ENCODE measurements at regions not wholly inside any gene's neighbourhood (a gene's known extent, or its start where the extent isn't known, plus 50 kb on each side); places are given as distances from the start of the nearest gene placed in this dataset.

- no peak overlapping the region for H3K27ac Mint-ChIP-seq
- H3K4me1 Mint-ChIP-seq (ENCODE audit: low read depth) = no peaks in the 10 kb centered on the region
- peaks cover 9% of the 10 kb centered on the region for H3K27me3 Mint-ChIP-seq
- TF ChIP-seq, protein P1, sequence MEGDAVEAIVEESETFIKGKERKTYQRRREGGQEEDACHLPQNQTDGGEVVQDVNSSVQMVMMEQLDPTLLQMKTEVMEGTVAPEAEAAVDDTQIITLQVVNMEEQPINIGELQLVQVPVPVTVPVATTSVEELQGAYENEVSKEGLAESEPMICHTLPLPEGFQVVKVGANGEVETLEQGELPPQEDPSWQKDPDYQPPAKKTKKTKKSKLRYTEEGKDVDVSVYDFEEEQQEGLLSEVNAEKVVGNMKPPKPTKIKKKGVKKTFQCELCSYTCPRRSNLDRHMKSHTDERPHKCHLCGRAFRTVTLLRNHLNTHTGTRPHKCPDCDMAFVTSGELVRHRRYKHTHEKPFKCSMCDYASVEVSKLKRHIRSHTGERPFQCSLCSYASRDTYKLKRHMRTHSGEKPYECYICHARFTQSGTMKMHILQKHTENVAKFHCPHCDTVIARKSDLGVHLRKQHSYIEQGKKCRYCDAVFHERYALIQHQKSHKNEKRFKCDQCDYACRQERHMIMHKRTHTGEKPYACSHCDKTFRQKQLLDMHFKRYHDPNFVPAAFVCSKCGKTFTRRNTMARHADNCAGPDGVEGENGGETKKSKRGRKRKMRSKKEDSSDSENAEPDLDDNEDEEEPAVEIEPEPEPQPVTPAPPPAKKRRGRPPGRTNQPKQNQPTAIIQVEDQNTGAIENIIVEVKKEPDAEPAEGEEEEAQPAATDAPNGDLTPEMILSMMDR (IDR thresholded peaks at IDR 0.05) = no peak
- no peak for ATAC-seq
- DNase-seq = no peak
- no peak overlapping the region for H3K4me3 Mint-ChIP-seq
- no peaks in the 10 kb centered on the region for H3K9me3 Mint-ChIP-seq
- ChIA-PET POLR2A (interaction anchor here (1.3 kb wide), 1 partner anchor 11 kb away, joined by 3 read pairs; no protein-coding TSS in a partner anchor), CTCF (no interaction called here)
- intact Hi-C loops (cut with micrococcal nuclease) = no loop called here
- no peaks in the 10 kb centered on the region for H3K36me3 Mint-ChIP-seq (ENCODE audit: low read depth)
Measured at GRCh38 chr5:61811052-61811451, 479.0 kb downstream of the ZSWIM6 start.

DNA sequence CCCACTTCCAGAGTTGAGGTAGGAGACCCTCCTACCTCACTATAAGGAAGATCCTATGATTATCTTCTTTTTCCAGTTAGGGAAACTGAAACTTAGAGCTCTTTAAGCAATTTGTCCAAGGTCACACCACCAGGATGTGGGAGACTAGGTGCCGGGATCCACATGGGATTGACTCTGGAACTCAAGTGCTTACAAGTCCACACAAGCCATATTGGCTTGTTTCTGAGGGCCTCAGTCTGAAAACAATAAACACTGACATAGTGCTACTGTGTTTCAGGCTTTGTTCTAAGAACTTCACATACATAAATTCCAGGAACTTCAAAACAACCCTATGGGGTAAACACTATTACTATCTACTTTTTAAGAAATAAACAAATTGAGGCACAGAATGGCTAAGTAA is 481.3 kb downstream of the ZSWIM6 start:
- TF ChIP-seq, protein P1 (IDR thresholded peaks at IDR 0.05) = no peak
- no peaks in the 10 kb centered on the region for H3K4me1 Mint-ChIP-seq (ENCODE audit: low read depth)
- H3K4me3 Mint-ChIP-seq = no peak overlapping the region
- peaks cover 9% of the 10 kb centered on the region for H3K27me3 Mint-ChIP-seq
- H3K27ac Mint-ChIP-seq = no peak overlapping the region
- ChIA-PET POLR2A (no interaction called here), CTCF (no interaction called here)
- H3K36me3 Mint-ChIP-seq (ENCODE audit: low read depth) = no peaks in the 10 kb centered on the region
- ATAC-seq = no peak
- H3K9me3 Mint-ChIP-seq = no peaks in the 10 kb centered on the region
- DNase-seq = no peak
- intact Hi-C loops (cut with micrococcal nuclease) = no loop called here

DNA sequence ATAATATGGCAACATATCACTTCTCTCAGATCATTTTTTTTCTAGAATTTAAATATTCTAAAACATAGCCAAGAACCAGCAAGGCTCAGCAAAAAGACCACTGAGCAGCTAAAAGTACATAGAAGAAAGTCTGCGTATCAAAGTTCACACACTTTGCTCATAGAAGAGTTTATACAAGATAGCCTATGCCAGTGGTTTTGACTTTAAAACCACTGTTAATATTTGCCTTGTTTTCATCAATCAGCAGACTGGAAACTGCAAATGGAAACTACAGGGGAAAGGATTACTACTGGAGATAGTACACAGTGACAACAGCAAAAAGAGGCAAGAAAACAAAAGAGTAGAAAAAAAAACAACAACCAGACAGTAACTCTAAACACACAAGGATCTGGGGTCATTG is 483.3 kb downstream of the ZSWIM6 start:
- ATAC-seq (no peak), DNase-seq (no peak)
- no peaks in the 10 kb centered on the region for H3K9me3 Mint-ChIP-seq
- H3K36me3 Mint-ChIP-seq (ENCODE audit: low read depth) = no peaks in the 10 kb centered on the region
- CTCF ChIA-PET = no interaction called here
- H3K27ac Mint-ChIP-seq = no peak overlapping the region
- no peak overlapping the region for H3K4me3 Mint-ChIP-seq
- H3K27me3 Mint-ChIP-seq = peaks cover 9% of the 10 kb centered on the region
- POLR2A ChIA-PET = no interaction called here
- intact Hi-C loops (cut with micrococcal nuclease) = no loop called here
- H3K4me1 Mint-ChIP-seq (ENCODE audit: low read depth) = no peaks in the 10 kb centered on the region
- TF ChIP-seq, protein P1 (IDR thresholded peaks at IDR 0.05) = no peak

- H3K36me3 Mint-ChIP-seq (ENCODE audit: low read depth) = no peaks in the 10 kb centered on the region
- ChIA-PET POLR2A (no interaction called here), CTCF (no interaction called here)
- no peaks in the 10 kb centered on the region for H3K9me3 Mint-ChIP-seq
- H3K27me3 Mint-ChIP-seq = peaks cover 7% of the 10 kb centered on the region
- no peak overlapping the region for H3K27ac Mint-ChIP-seq
- DNase-seq (no peak), ATAC-seq (no peak)
- TF ChIP-seq, protein P1 (IDR thresholded peaks at IDR 0.05) = no peak
- no peaks in the 10 kb centered on the region for H3K4me1 Mint-ChIP-seq (ENCODE audit: low read depth)
- no peak overlapping the region for H3K4me3 Mint-ChIP-seq
- intact Hi-C loops (cut with micrococcal nuclease) = no loop called here
Measured at GRCh38 chr5:61816146-61816545, 484.1 kb downstream of the ZSWIM6 start.

DNA sequence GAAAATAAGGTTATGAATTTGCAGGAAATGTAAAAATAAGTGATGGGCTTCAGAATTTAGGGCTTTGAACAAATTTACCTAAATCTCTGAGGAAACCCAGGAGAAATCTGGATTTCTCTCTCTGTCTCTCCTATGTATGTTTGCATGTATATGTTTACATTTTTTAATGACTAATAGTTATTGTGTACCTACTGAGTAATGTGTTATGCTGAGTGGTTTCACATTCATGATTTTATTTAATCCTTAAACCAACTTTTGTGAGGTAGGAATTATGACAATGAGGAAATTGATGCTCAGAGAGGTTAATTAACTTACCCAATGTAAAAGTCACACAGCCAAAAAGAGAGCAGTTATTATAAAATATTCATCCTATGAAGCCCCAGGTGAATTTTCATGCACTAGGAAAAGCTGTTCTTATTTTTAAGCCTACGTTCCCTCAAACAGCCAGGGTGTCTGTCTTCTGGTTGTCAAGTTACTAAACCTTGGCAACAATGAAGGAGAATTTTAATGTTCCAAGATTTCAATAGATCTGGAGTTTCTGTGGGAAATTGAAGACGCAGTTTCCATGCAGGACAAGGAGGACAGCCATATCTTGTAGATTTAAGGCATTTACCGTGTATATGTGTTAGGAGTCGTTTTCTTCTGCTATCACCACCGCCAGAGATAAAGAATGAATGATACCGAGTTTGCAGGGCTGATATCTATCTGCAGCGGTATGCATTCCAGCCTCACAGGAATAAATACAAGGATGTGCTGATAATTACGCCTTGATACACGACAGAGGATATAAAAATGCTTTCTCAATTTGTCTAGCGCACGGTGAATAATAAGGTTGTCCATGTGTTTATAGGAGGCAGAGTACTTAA is 484.8 kb downstream of the ZSWIM6 start:
- intact Hi-C loops (cut with micrococcal nuclease) = no loop called here
- CTCF ChIA-PET = no interaction called here

More for the DNA sequence above, 484.8 kb downstream of the ZSWIM6 start:
- no peaks in the 10 kb centered on the region for H3K9me3 Mint-ChIP-seq
- H3K36me3 Mint-ChIP-seq (ENCODE audit: low read depth) = no peaks in the 10 kb centered on the region
- POLR2A ChIA-PET = interaction anchor here (0.6 kb wide), 1 partner anchor 33 kb away, joined by 4 read pairs; no protein-coding TSS in a partner anchor
- DNase-seq = no peak
- TF ChIP-seq, protein P1 (IDR thresholded peaks at IDR 0.05) = no peak
- H3K27me3 Mint-ChIP-seq = peaks cover 4% of the 10 kb centered on the region
- ATAC-seq = no peak
- H3K27ac Mint-ChIP-seq = no peak overlapping the region
- H3K4me3 Mint-ChIP-seq = no peak overlapping the region
- H3K4me1 Mint-ChIP-seq (ENCODE audit: low read depth) = no peaks in the 10 kb centered on the region

Data from activated CD8-positive, alpha-beta T cell treated with anti-CD3 and anti-CD28 coated beads for 36 hours (primary cell).